Endothelial cell of umbilical vein (primary cell): ENCODE measurements at regions not wholly inside any gene's neighbourhood (a gene's known extent, or its start where the extent isn't known, plus 50 kb on each side); places are given as distances from the start of the nearest gene placed in this dataset.

Experiments used
- BruUV-seq: library from RNA; stranded (reverse); fragments of 400-500 nt; replicated peaks from 2 replicates; lab custom pipeline; 2021; lab: Mats Ljungman, UMichigan
- CTCF ChIA-PET: fragments of 300-600, 350-600 bp; sonication (Branson Sonifier 250); formaldehyde crosslinking; loops from one replicate; lab custom pipeline; 2021; ENCODE audit warnings: antibody characterized with exemption, inconsistent platforms; lab: Charles Lee
- POLR2A ChIA-PET: fragments of 300-600, 350-600 bp; sonication (Branson Sonifier 250); formaldehyde crosslinking; loops from one replicate; lab custom pipeline; 2021; ENCODE audit warnings: antibody characterized with exemption, inconsistent platforms; lab: Charles Lee
- DNase-seq: peaks from one replicate; pipeline ENCODE4 v3.0.0-alpha.2; 2011; ENCODE audit warnings: low read depth, low spot score
- FAIRE-seq: peaks from 2 replicates; lab custom pipeline; 2011; peaks lifted over from hg19 to GRCh38; lab: Jason Lieb, UNC
- H2AFZ ChIP-seq: 2 replicates; pipeline ENCODE4 v1.6.0; 2012; ENCODE audit warnings: low read depth, low read length, control low read depth, inconsistent platforms
- H3K27ac ChIP-seq: 2 replicates; pipeline ENCODE4 v1.5.1; 2011; ENCODE audit warnings: low read depth, mild to moderate bottlenecking, control low read depth, low read length, moderate library complexity; ENCODE audit not compliant: insufficient read depth
- H3K27me3 ChIP-seq, 2 experiments: 2 replicates each; pipeline versions ENCODE4 v1.6.0 to v1.6.1; 2011; ENCODE audit warnings: low read length in 2 of 2, mixed read lengths in 1 of 2; ENCODE audit not compliant: control insufficient read depth in 2 of 2, insufficient read depth in 2 of 2
- H3K36me3 ChIP-seq, 2 experiments: 2 replicates in 1 of 2; 3 replicates in 1 of 2; pipeline ENCODE4 v1.5.1; 2011; ENCODE audit warnings: low read length in 2 of 2, mild to moderate bottlenecking in 1 of 2, moderate library complexity in 1 of 2; ENCODE audit not compliant: control insufficient read depth in 2 of 2, insufficient read depth in 2 of 2; ENCODE audit errors: extremely low read depth in 1 of 2
- H3K4me1 ChIP-seq: 3 replicates; pipeline ENCODE4 v1.5.1; 2011; ENCODE audit warnings: mild to moderate bottlenecking, low read length; ENCODE audit not compliant: control insufficient read depth, insufficient read depth; ENCODE audit errors: extremely low read depth
- H3K4me2 ChIP-seq: 2 replicates; pipeline ENCODE4 v1.6.1; 2011; ENCODE audit warnings: low read length, control low read depth, mixed read lengths; ENCODE audit not compliant: insufficient read depth
- H3K4me3 ChIP-seq, 3 experiments: fragments of 200-600 bp in 1 of 3; sonication (generic), shearing (Covaris generic) in 1 of 3; replicated peaks in 1 of 3; 2 replicates each; pipeline ENCODE4 v1.5.1; 2011 to 2016; ENCODE audit warnings: control low read depth in 3 of 3, low read length in 3 of 3, mild to moderate bottlenecking in 2 of 3, inconsistent platforms in 1 of 3, low read depth in 1 of 3, moderate library complexity in 1 of 3; ENCODE audit not compliant: insufficient read depth in 1 of 3
- H3K79me2 ChIP-seq: 2 replicates; pipeline ENCODE4 v1.6.0; 2012; ENCODE audit warnings: low read length, inconsistent platforms; ENCODE audit not compliant: control insufficient read depth, insufficient read depth
- H3K9ac ChIP-seq: replicated peaks from 2 replicates; pipeline ENCODE3; 2011; ENCODE audit warnings: low read length, control low read depth; ENCODE audit not compliant: insufficient read depth; ENCODE audit errors: extremely low read depth
- H3K9me1 ChIP-seq: replicated peaks from 3 replicates; pipeline ENCODE4 v1.6.0; 2011; ENCODE audit warnings: mild to moderate bottlenecking, low read length; ENCODE audit not compliant: control insufficient read depth, insufficient read depth; ENCODE audit errors: extremely low read depth
- H3K9me3 ChIP-seq: replicated peaks from 2 replicates; pipeline ENCODE4 v1.5.1; 2012; ENCODE audit warnings: low read length, inconsistent platforms; ENCODE audit not compliant: control insufficient read depth, insufficient read depth
- H4K20me1 ChIP-seq: replicated peaks from 2 replicates; pipeline ENCODE3; 2011; ENCODE audit warnings: mild to moderate bottlenecking, low read length; ENCODE audit not compliant: control insufficient read depth, insufficient read depth; ENCODE audit errors: extremely low read depth
- EZH2 ChIP-seq: IDR thresholded peaks from 2 replicates; pipeline ENCODE4 v1.6.1; 2012; ENCODE audit warnings: borderline replicate concordance, low read depth, mild to moderate bottlenecking, moderate library complexity, low read length, inconsistent platforms; ENCODE audit not compliant: severe bottlenecking
- FOS ChIP-seq: IDR thresholded peaks from 2 replicates; pipeline ENCODE4 v1.6.1; 2011; ENCODE audit warnings: mild to moderate bottlenecking, low read length, moderate library complexity, borderline replicate concordance; ENCODE audit not compliant: insufficient read depth
- GATA2 ChIP-seq: IDR thresholded peaks from 2 replicates; pipeline ENCODE4 v1.7.0; 2011; ENCODE audit warnings: low read depth, mild to moderate bottlenecking, moderate library complexity, mixed read lengths, low read length; ENCODE audit not compliant: insufficient read length, insufficient read depth
- JUN ChIP-seq: IDR thresholded peaks from 2 replicates; pipeline ENCODE4 v1.6.1; 2011; ENCODE audit warnings: borderline replicate concordance, low read depth; ENCODE audit not compliant: insufficient read length, insufficient read depth
- MYC ChIP-seq: IDR thresholded peaks from one replicate; pipeline ENCODE4 v1.6.1; 2011; ENCODE audit warnings: mild to moderate bottlenecking, low read depth, low read length
- POLR2A ChIP-seq: IDR thresholded peaks from 2 replicates; pipeline ENCODE4 v1.6.1; 2012; ENCODE audit warnings: low read depth, mild to moderate bottlenecking, control low read depth, low read length
- POLR2AphosphoS5 ChIP-seq: IDR thresholded peaks from 2 replicates; pipeline ENCODE4 v1.6.1; 2012; ENCODE audit warnings: low read depth, mild to moderate bottlenecking, control low read depth, low read length, moderate library complexity; ENCODE audit not compliant: insufficient read depth
- dilution Hi-C: fragments of 300-500 bp; cut with MboI; formaldehyde crosslinking; loops from one replicate; pipeline ENCODE4 v1.15.0; 2019; ENCODE audit warnings: low sequenced_read_pairs; ENCODE audit not compliant: extremely low pct_ligation_motif_present
- intact Hi-C: fragments of 100-400 bp; cut with micrococcal nuclease; formaldehyde crosslinking; loops from one replicate; pipeline ENCODE4 v1.10.0; 2022
- TF ChIP-seq, protein P1 (sequence below), 2 donors: IDR thresholded peaks; 1 replicate in 1 of 2; 2 replicates in 1 of 2; pipeline ENCODE4 v1.5.1; 2011; ENCODE audit warnings: low read length in 2 of 2, mild to moderate bottlenecking in 2 of 2, moderate library complexity in 2 of 2, control low read depth in 1 of 2, inconsistent platforms in 1 of 2, low read depth in 1 of 2; ENCODE audit not compliant: insufficient read depth in 1 of 2; ENCODE audit errors: extremely low read depth in 1 of 2

DNA sequence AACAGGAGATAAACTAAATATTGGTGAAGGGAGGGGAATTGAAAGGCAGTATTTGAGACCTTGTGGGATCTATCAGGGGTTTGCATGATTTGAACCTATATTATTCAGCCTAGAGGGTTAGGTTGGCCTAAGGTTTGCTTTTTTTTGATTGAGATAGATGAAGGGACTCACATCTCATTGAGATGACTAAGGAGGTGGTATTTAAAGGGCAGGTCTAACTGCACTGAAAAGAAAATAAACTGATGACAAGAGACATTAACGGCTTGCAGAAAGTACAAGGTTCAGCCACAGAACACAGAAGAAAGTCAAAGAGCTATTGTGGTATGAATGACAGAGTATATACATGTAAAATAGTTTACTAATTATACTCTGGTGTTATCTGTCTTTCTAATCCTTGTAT is 412.7 kb downstream of the CDH10 start:
- H3K9me3 ChIP-seq: no peaks in the 10 kb centered on the region
- ChIA-PET CTCF (no interaction called here), POLR2A (no interaction called here)
- no peaks in the 10 kb centered on the region for H3K79me2 ChIP-seq
- H3K27ac ChIP-seq: no peak overlapping the region
- no peaks in the 10 kb centered on the region for H3K4me1 ChIP-seq
- H3K9me1 ChIP-seq: no peaks in the 10 kb centered on the region
- no peak overlapping the region for H2AFZ ChIP-seq
- H4K20me1 ChIP-seq: no peaks in the 10 kb centered on the region
- H3K9ac ChIP-seq: no peak overlapping the region
- dilution Hi-C loops (no loop called here), intact Hi-C loops (no loop called here)
- FAIRE-seq (no peak), DNase-seq (no peak)
- TF ChIP-seq, protein P1, sequence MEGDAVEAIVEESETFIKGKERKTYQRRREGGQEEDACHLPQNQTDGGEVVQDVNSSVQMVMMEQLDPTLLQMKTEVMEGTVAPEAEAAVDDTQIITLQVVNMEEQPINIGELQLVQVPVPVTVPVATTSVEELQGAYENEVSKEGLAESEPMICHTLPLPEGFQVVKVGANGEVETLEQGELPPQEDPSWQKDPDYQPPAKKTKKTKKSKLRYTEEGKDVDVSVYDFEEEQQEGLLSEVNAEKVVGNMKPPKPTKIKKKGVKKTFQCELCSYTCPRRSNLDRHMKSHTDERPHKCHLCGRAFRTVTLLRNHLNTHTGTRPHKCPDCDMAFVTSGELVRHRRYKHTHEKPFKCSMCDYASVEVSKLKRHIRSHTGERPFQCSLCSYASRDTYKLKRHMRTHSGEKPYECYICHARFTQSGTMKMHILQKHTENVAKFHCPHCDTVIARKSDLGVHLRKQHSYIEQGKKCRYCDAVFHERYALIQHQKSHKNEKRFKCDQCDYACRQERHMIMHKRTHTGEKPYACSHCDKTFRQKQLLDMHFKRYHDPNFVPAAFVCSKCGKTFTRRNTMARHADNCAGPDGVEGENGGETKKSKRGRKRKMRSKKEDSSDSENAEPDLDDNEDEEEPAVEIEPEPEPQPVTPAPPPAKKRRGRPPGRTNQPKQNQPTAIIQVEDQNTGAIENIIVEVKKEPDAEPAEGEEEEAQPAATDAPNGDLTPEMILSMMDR (IDR thresholded peaks at IDR 0.05; ENCODE audit: extremely low read depth in 1 of 2, insufficient read depth in 1 of 2, low read depth in 1 of 2, low read length in 2 of 2): no peak
- TF ChIP-seq POLR2A (no peak), POLR2AphosphoS5 (no peak), EZH2 (no peak), JUN (no peak), GATA2 (no peak), MYC (no peak), FOS (no peak)
- H3K36me3 ChIP-seq: no peaks in the 10 kb centered on the region
- H3K4me3 ChIP-seq: no peak overlapping the region
- no peak overlapping the region for H3K4me2 ChIP-seq
- no TSS peak for BruUV-seq
- H3K27me3 ChIP-seq: no peaks in the 10 kb centered on the region
